Large intestine (tissue), 3 donors: ENCODE measurements at regions not wholly inside any gene's neighbourhood (a gene's known extent, or its start where the extent isn't known, plus 50 kb on each side); places are given as distances from the start of the nearest gene placed in this dataset.
"Not testable (repeated sequence)": the region's sequence is repeated elsewhere in the genome, so short reads cannot be mapped to it uniquely, and the experiment has no call there.

ENCODE experiments used
- DNase-seq, 2 donors: peaks; one replicate each; pipeline versions ENCODE4 v3.0.0 to v3.0.0-alpha.2; 2013
- H3K27ac ChIP-seq: one replicate; pipeline ENCODE4 v1.5.1; 2013; ENCODE audit warnings: low read length
- H3K27me3 ChIP-seq: 2 replicates; pipeline ENCODE4 v1.6.1; 2013; ENCODE audit warnings: low read length; ENCODE audit not compliant: control insufficient read depth, insufficient read depth
- H3K36me3 ChIP-seq: 2 replicates; pipeline ENCODE4 v1.6.1; 2013; ENCODE audit warnings: low read length; ENCODE audit not compliant: control insufficient read depth, insufficient read depth
- H3K4me1 ChIP-seq: one replicate; pipeline ENCODE4 v1.6.1; 2013; ENCODE audit warnings: low read length; ENCODE audit not compliant: control insufficient read depth, insufficient read depth
- H3K4me3 ChIP-seq: one replicate; pipeline ENCODE4 v1.5.1; 2013; ENCODE audit warnings: low read length
- H3K9me3 ChIP-seq: one replicate; pipeline ENCODE4 v1.6.1; 2013; ENCODE audit warnings: mild to moderate bottlenecking, low read depth, low read length, moderate library complexity; ENCODE audit not compliant: control insufficient read depth
- whole genome bisulfite sequencing: methylation state at CpG from one replicate; pipeline ENCODE4 v1.1.5; 2013; ENCODE audit warnings: low lambda C conversion rate; ENCODE audit not compliant: insufficient coverage; 5-methylcytosine and 5-hydroxymethylcytosine counted together

GRCh38 chr4:66297703-66298102, 627.4 kb upstream of the EPHA5 start:
- no peak overlapping the region for H3K27ac ChIP-seq
- H3K36me3 ChIP-seq, result no peaks in the 10 kb centered on the region
- no peaks in the 10 kb centered on the region for H3K27me3 ChIP-seq
- no peak overlapping the region for H3K4me3 ChIP-seq
- H3K4me1 ChIP-seq, result no peaks in the 10 kb centered on the region
- no peaks in the 10 kb centered on the region for H3K9me3 ChIP-seq
- DNase-seq, result no peak
- no CpG with 5 or more reads among the region's 1 CpG for WGBS

- WGBS, result 100% methylated on average over 1 of the region's 5 CpGs
- H3K9me3 ChIP-seq, result no peaks in the 10 kb centered on the region
- H3K36me3 ChIP-seq, result no peaks in the 10 kb centered on the region
- H3K4me3 ChIP-seq, result no peak overlapping the region
- H3K4me1 ChIP-seq, result no peaks in the 10 kb centered on the region
- DNase-seq, result no peak
- H3K27me3 ChIP-seq, result no peaks in the 10 kb centered on the region
- H3K27ac ChIP-seq, result no peak overlapping the region
Measured at GRCh38 chr4:66294638-66295037, 624.3 kb upstream of the EPHA5 start.

GRCh38 chr4:66284991-66285451, 614.7 kb upstream of the EPHA5 start:
- no CpG with 5 or more reads among the region's 15 CpGs for WGBS
- no peak overlapping the region for H3K27ac ChIP-seq
- no peaks in the 10 kb centered on the region for H3K4me1 ChIP-seq
- no peak overlapping the region for H3K4me3 ChIP-seq
- H3K36me3 ChIP-seq, result no peaks in the 10 kb centered on the region
- H3K27me3 ChIP-seq, result no peaks in the 10 kb centered on the region
- peaks cover 2% of the 10 kb centered on the region for H3K9me3 ChIP-seq
- DNase-seq, result peak in 1 of 2 donors; percentile 4

- WGBS, result 100% methylated on average over 1 of the region's 1 CpG
- Histone ChIP-seq H3K4me3 (no peak overlapping the region), H3K9me3 (no peaks in the 10 kb centered on the region), H3K36me3 (no peaks in the 10 kb centered on the region), H3K27me3 (no peaks in the 10 kb centered on the region), H3K4me1 (no peaks in the 10 kb centered on the region), H3K27ac (no peak overlapping the region)
- no peak for DNase-seq
Measured at GRCh38 chr4:66279084-66279483, 608.8 kb upstream of the EPHA5 start.

- Histone ChIP-seq H3K4me1 (no peaks in the 10 kb centered on the region), H3K27ac (no peak overlapping the region), H3K36me3 (no peaks in the 10 kb centered on the region), H3K27me3 (no peaks in the 10 kb centered on the region), H3K9me3 (no peaks in the 10 kb centered on the region), H3K4me3 (no peak overlapping the region)
- no CpG with 5 or more reads among the region's 4 CpGs for WGBS
- DNase-seq, result no peak
Measured at GRCh38 chr4:66275411-66276038, 605.2 kb upstream of the EPHA5 start.

GRCh38 chr4:66273110-66273509, 602.8 kb upstream of the EPHA5 start:
- DNase-seq, result no peak
- Histone ChIP-seq H3K27me3 (no peaks in the 10 kb centered on the region), H3K27ac (no peak overlapping the region), H3K36me3 (no peaks in the 10 kb centered on the region), H3K9me3 (no peaks in the 10 kb centered on the region), H3K4me1 (no peaks in the 10 kb centered on the region), H3K4me3 (no peak overlapping the region)
- WGBS, result 60% methylated on average over 1 of the region's 1 CpG

- 80% methylated on average over 2 of the region's 2 CpGs for WGBS
- H3K36me3 ChIP-seq, result not testable (repeated sequence)
Measured at GRCh38 chr4:66270356-66270755, 600.1 kb upstream of the EPHA5 start.

GRCh38 chr4:66266554-66266953, 596.3 kb upstream of the EPHA5 start:
- WGBS, result no CpG with 5 or more reads among the region's 5 CpGs

More at GRCh38 chr4:66270356-66270755, 600.1 kb upstream of the EPHA5 start:
- H3K27ac ChIP-seq, H3K4me3 ChIP-seq, DNase-seq, H3K4me1 ChIP-seq, H3K27me3 ChIP-seq, H3K9me3 ChIP-seq: not testable (repeated sequence)

GRCh38 chr4:66266035-66266434, 595.7 kb upstream of the EPHA5 start:
- Histone ChIP-seq H3K4me3 (no peak overlapping the region), H3K36me3 (no peaks in the 10 kb centered on the region), H3K9me3 (no peaks in the 10 kb centered on the region), H3K27me3 (no peaks in the 10 kb centered on the region), H3K27ac (no peak overlapping the region), H3K4me1 (no peaks in the 10 kb centered on the region)
- WGBS, result no CpG with 5 or more reads among the region's 5 CpGs
- no peak for DNase-seq

More at GRCh38 chr4:66266554-66266953, 596.3 kb upstream of the EPHA5 start:
- not testable (repeated sequence) for H3K4me1 ChIP-seq, H3K9me3 ChIP-seq, H3K36me3 ChIP-seq, H3K27me3 ChIP-seq, H3K4me3 ChIP-seq, DNase-seq, H3K27ac ChIP-seq

- Histone ChIP-seq H3K9me3 (no peaks in the 10 kb centered on the region), H3K27ac (no peak overlapping the region), H3K27me3 (no peaks in the 10 kb centered on the region), H3K36me3 (no peaks in the 10 kb centered on the region), H3K4me3 (no peak overlapping the region), H3K4me1 (no peaks in the 10 kb centered on the region)
- no peak for DNase-seq
- no CpG with 5 or more reads among the region's 1 CpG for WGBS
Measured at GRCh38 chr4:66252291-66252690, 582.0 kb upstream of the EPHA5 start.

GRCh38 chr4:66246643-66247042, 576.4 kb upstream of the EPHA5 start:
- Histone ChIP-seq H3K36me3 (no peaks in the 10 kb centered on the region), H3K27me3 (no peaks in the 10 kb centered on the region), H3K4me1 (no peaks in the 10 kb centered on the region), H3K27ac (no peak overlapping the region), H3K4me3 (no peak overlapping the region), H3K9me3 (no peaks in the 10 kb centered on the region)
- WGBS, result no CpG with 5 or more reads among the region's 1 CpG
- no peak for DNase-seq
